ENCODE measurements at regions not wholly inside any gene's neighbourhood (a gene's known extent, or its start where the extent isn't known, plus 50 kb on each side); places are given as distances from the start of the nearest gene placed in this dataset.
"Not testable (repeated sequence)": the region's sequence is repeated elsewhere in the genome, so short reads cannot be mapped to it uniquely, and the experiment has no call there.

DNA sequence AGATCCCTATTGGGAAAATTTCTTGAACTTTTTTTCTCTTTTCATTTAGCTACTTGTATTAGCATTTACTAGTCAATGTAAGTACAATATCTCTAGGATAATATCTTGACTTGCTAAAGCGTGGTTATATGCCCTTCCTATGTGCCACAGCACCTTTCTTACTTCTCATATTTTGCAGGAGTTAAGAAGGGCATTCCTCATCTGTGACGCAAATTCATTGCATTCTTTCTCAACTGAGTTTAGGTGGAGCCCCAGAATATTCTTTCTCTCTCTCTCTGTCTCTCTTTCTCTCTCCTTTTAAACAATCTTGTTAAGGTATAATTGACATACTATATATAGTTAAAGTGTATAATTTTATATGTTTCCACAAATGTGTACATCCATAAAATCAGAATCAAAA lies 266.1 kb downstream of the RAB38 start:
- no peak overlapping the region for H3K9ac ChIP-seq (ENCODE audit: low read length)
- no peak overlapping the region for H3K4me3 ChIP-seq (ENCODE audit: low read length)
- no peaks in the 10 kb centered on the region for H3K36me3 ChIP-seq (ENCODE audit: control insufficient read depth, insufficient read depth, low read length, severe bottlenecking)
- no peak for DNase-seq (ENCODE audit: low read depth)
- no peaks in the 10 kb centered on the region for H3K4me1 ChIP-seq (ENCODE audit: control insufficient read depth, insufficient read depth, low read length)
- no peaks in the 10 kb centered on the region for H3K9me3 ChIP-seq (ENCODE audit: control insufficient read depth, low read length)
- no peaks in the 10 kb centered on the region for H3K27me3 ChIP-seq (replicated peaks; ENCODE audit: control insufficient read depth, insufficient read depth, low read length)

DNA sequence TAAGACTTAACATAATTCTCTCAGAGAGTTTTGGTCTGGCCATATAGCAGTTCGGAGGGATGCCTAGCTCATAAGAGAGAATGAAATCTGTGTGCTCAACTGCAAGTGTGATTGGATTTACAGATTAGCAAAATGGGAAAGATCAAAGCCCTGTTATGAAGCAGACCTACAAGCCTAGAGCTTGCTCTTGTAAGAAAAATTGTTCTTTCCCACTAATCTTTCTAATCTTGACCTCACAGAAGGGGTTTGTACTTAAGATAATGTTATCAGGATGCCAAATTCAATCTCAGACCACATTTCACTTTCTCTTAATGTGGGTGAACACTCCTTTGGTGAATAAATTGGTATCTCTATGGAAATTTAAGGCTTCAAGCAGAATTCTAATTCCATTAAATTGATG lies 267.2 kb downstream of the RAB38 start:
- Histone ChIP-seq H3K4me1 (ENCODE audit: control insufficient read depth, insufficient read depth, low read length) (no peaks in the 10 kb centered on the region), H3K9me3 (ENCODE audit: control insufficient read depth, low read length) (no peaks in the 10 kb centered on the region), H3K27me3 (replicated peaks; ENCODE audit: control insufficient read depth, insufficient read depth, low read length) (no peaks in the 10 kb centered on the region), H3K36me3 (ENCODE audit: control insufficient read depth, insufficient read depth, low read length, severe bottlenecking) (no peaks in the 10 kb centered on the region), H3K9ac (ENCODE audit: low read length) (no peak overlapping the region), H3K4me3 (ENCODE audit: low read length) (no peak overlapping the region)
- DNase-seq (ENCODE audit: low read depth), result no peak

DNA sequence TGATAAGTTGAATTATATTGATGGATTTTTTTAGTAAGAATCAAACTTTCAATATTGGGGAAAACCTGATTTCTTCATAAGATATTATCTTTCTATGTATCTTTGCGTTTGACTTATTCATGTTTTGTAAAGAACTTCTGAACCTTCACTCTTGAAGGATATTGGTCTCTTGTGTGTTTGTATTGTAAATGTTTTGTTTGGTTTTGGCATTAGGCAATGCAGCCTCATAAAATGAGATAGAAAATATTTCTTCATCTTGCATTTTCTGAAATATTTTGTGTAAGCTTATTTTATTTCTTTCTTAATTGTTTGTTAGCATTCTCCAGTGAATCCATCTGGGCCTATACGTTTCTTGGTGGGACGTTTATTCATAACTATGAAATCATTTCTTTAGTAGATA lies 271.9 kb downstream of the RAB38 start:
- H3K4me3 ChIP-seq (ENCODE audit: low read length), result no peak overlapping the region
- no peak overlapping the region for H3K9ac ChIP-seq (ENCODE audit: low read length)
- H3K36me3 ChIP-seq (ENCODE audit: control insufficient read depth, insufficient read depth, low read length, severe bottlenecking), result no peaks in the 10 kb centered on the region
- H3K9me3 ChIP-seq (ENCODE audit: control insufficient read depth, low read length), result no peaks in the 10 kb centered on the region
- no peaks in the 10 kb centered on the region for H3K4me1 ChIP-seq (ENCODE audit: control insufficient read depth, insufficient read depth, low read length)
- DNase-seq (ENCODE audit: low read depth), result no peak
- H3K27me3 ChIP-seq (replicated peaks; ENCODE audit: control insufficient read depth, insufficient read depth, low read length), result no peaks in the 10 kb centered on the region

DNA sequence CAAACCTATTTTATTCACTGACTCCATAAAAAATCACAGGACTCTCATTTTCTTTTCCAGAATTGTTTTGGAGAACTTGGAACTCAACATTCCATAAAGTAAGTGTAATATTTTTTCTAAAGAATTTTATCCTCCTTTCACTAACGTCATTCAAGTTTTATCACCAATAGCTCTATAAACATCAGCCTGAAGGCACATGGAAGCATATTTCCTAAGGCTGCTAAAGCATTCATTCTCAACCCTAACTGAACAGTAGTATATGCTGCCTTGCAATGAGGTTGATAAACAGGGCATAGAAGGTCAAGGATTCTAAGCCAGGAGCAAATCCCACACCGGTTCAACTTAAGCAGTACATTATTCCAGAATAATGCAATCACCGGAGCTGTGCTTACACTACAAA lies 273.9 kb downstream of the RAB38 start:
- no peak for DNase-seq (ENCODE audit: low read depth)
- no peaks in the 10 kb centered on the region for H3K9me3 ChIP-seq (ENCODE audit: control insufficient read depth, low read length)
- no peaks in the 10 kb centered on the region for H3K36me3 ChIP-seq (ENCODE audit: control insufficient read depth, insufficient read depth, low read length, severe bottlenecking)
- no peak overlapping the region for H3K4me3 ChIP-seq (ENCODE audit: low read length)
- no peaks in the 10 kb centered on the region for H3K27me3 ChIP-seq (replicated peaks; ENCODE audit: control insufficient read depth, insufficient read depth, low read length)
- H3K4me1 ChIP-seq (ENCODE audit: control insufficient read depth, insufficient read depth, low read length), result no peaks in the 10 kb centered on the region
- H3K9ac ChIP-seq (ENCODE audit: low read length), result no peak overlapping the region

DNA sequence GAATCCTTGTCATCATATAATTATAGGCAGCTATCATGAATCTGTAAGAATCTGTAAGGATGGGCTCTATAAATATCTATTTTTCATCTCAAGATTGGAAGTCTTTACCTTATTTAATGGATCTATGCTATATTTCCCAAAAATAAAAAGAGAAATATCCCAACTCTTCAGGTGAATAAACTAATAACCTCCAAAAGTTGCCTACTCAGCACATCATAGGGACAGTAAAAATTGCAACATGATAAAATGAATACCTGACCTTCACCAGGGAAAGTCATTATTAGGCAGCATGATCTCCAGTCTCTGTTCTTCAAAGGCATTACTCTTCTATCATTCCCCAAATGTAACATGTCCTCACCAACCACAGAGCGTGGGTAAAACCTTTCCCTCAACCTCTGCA lies 277.3 kb downstream of the RAB38 start:
- no peaks in the 10 kb centered on the region for H3K4me1 ChIP-seq (ENCODE audit: control insufficient read depth, insufficient read depth, low read length)
- H3K36me3 ChIP-seq (ENCODE audit: control insufficient read depth, insufficient read depth, low read length, severe bottlenecking), result no peaks in the 10 kb centered on the region
- H3K9ac ChIP-seq (ENCODE audit: low read length), result no peak overlapping the region
- no peak overlapping the region for H3K4me3 ChIP-seq (ENCODE audit: low read length)
- H3K27me3 ChIP-seq (replicated peaks; ENCODE audit: control insufficient read depth, insufficient read depth, low read length), result no peaks in the 10 kb centered on the region
- no peaks in the 10 kb centered on the region for H3K9me3 ChIP-seq (ENCODE audit: control insufficient read depth, low read length)
- no peak for DNase-seq (ENCODE audit: low read depth)

DNA sequence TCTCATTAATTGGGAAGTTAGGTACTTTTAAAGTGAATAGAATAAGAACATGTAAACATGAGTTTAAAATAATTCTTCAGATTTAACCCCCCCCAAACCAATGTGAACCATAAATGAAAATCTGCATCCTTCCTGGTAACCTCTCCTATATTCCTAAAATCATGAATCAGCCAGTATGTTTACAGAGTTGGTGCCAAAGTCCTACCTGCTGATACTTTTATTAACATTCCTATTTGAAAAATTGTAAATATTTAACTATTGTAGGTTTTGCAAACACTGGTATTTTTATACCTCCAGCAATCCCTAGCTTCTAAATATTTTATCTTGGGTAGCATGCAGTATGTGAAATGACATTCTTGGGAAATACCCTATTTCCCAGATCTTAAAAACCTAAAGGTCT lies 278.2 kb downstream of the RAB38 start:
- Histone ChIP-seq H3K36me3 (ENCODE audit: control insufficient read depth, insufficient read depth, low read length, severe bottlenecking) (no peaks in the 10 kb centered on the region), H3K27me3 (replicated peaks; ENCODE audit: control insufficient read depth, insufficient read depth, low read length) (no peaks in the 10 kb centered on the region), H3K9ac (ENCODE audit: low read length) (no peak overlapping the region), H3K4me1 (ENCODE audit: control insufficient read depth, insufficient read depth, low read length) (no peaks in the 10 kb centered on the region), H3K9me3 (ENCODE audit: control insufficient read depth, low read length) (no peaks in the 10 kb centered on the region), H3K4me3 (ENCODE audit: low read length) (no peak overlapping the region)
- DNase-seq (ENCODE audit: low read depth), result no peak

DNA sequence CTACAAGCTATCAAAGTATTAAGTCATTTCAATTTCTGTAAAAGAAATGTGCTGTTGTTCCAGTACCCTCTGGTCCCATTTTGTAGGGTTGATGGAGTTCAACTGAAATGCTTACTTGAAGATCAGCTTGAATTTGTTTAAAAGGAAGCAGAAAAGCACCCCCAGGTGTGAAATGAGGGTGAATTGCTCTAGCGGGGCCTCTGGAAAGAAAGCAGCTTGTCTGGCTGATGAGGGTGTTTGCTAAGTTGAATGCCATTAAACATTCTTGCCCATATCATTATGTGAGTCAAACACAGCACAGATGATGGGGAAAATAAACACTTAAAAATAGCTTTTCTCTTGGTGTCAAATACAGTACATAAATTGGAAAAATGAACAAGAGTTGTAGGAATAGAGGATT lies 280.3 kb downstream of the RAB38 start:
- Histone ChIP-seq H3K4me1 (ENCODE audit: control insufficient read depth, insufficient read depth, low read length) (no peaks in the 10 kb centered on the region), H3K4me3 (ENCODE audit: low read length) (no peak overlapping the region), H3K9ac (ENCODE audit: low read length) (no peak overlapping the region), H3K27me3 (replicated peaks; ENCODE audit: control insufficient read depth, insufficient read depth, low read length) (no peaks in the 10 kb centered on the region), H3K9me3 (ENCODE audit: control insufficient read depth, low read length) (no peaks in the 10 kb centered on the region), H3K36me3 (ENCODE audit: control insufficient read depth, insufficient read depth, low read length, severe bottlenecking) (no peaks in the 10 kb centered on the region)
- DNase-seq (ENCODE audit: low read depth), result no peak

DNA sequence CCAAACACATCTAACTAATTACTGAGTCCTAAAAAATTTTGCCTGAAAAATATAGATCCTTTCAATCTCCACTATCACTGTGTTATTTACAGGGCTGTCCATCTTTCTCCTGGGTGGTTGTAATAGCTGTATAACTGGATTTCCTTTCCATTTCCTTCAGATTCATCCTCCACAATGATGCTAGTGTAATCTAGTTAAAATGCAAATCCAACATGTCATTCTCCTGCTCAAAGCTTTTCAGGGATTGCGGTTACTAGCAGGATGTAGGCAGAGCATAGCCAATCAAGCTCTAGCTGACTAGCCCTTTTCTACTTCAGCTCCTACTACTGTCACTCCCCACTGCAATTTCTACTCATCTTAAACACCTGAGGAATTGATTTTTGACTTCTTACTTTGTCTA lies 283.0 kb downstream of the RAB38 start:
- H3K9me3 ChIP-seq (ENCODE audit: control insufficient read depth, low read length), result no peaks in the 10 kb centered on the region
- H3K27me3 ChIP-seq (replicated peaks; ENCODE audit: control insufficient read depth, insufficient read depth, low read length), result no peaks in the 10 kb centered on the region
- H3K4me3 ChIP-seq (ENCODE audit: low read length), result no peak overlapping the region
- H3K36me3 ChIP-seq (ENCODE audit: control insufficient read depth, insufficient read depth, low read length, severe bottlenecking), result no peaks in the 10 kb centered on the region
- H3K4me1 ChIP-seq (ENCODE audit: control insufficient read depth, insufficient read depth, low read length), result no peaks in the 10 kb centered on the region
- no peak for DNase-seq (ENCODE audit: low read depth)
- no peak overlapping the region for H3K9ac ChIP-seq (ENCODE audit: low read length)

DNA sequence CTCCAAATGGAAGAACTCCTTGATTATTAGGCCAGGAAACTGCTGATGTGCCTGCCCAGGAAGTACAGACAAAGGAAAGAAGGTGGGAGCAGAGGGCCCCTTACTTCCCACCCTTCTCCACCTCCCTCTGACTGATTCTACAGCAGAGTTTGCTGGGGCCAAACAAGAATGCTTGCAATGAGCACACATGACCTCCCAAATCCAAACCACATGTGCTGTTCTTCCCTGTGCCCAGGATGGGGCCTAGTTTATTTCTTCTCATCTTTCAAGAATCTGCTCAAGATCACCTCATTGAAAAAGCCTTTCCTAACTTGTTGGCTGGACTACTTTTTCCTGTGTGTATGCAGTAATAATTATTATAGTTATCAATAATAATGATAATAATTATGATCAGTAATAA lies 286.1 kb downstream of the RAB38 start:
- Histone ChIP-seq H3K36me3 (ENCODE audit: control insufficient read depth, insufficient read depth, low read length, severe bottlenecking) (no peaks in the 10 kb centered on the region), H3K27me3 (replicated peaks; ENCODE audit: control insufficient read depth, insufficient read depth, low read length) (no peaks in the 10 kb centered on the region), H3K9me3 (ENCODE audit: control insufficient read depth, low read length) (no peaks in the 10 kb centered on the region), H3K4me3 (ENCODE audit: low read length) (no peak overlapping the region), H3K9ac (ENCODE audit: low read length) (no peak overlapping the region), H3K4me1 (ENCODE audit: control insufficient read depth, insufficient read depth, low read length) (no peaks in the 10 kb centered on the region)
- peak; percentile 44 for DNase-seq (ENCODE audit: low read depth)

DNA sequence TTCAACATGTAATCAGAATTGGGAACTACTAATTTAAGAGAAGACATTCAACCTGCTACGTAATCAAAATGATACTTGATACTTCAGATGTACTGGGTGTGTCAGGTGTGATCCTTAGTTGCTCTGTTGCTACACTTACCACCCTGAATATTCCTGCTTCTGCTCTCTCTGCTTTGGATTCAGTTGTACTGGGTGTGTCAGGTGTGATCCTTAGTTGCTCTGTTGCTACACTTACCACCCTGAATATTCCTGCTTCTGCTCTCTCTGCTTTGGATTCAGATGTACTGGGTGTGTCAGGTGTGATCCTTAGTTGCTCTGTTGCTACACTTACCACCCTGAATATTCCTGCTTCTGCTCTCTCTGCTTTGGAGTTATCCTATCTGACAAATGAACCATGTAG lies 290.2 kb downstream of the RAB38 start:
- H3K27me3 ChIP-seq (replicated peaks; ENCODE audit: control insufficient read depth, insufficient read depth, low read length); H3K9me3 ChIP-seq (ENCODE audit: control insufficient read depth, low read length); H3K36me3 ChIP-seq (ENCODE audit: control insufficient read depth, insufficient read depth, low read length, severe bottlenecking); H3K9ac ChIP-seq (ENCODE audit: low read length); DNase-seq (ENCODE audit: low read depth); H3K4me3 ChIP-seq (ENCODE audit: low read length); H3K4me1 ChIP-seq (ENCODE audit: control insufficient read depth, insufficient read depth, low read length): not testable (repeated sequence)

DNA sequence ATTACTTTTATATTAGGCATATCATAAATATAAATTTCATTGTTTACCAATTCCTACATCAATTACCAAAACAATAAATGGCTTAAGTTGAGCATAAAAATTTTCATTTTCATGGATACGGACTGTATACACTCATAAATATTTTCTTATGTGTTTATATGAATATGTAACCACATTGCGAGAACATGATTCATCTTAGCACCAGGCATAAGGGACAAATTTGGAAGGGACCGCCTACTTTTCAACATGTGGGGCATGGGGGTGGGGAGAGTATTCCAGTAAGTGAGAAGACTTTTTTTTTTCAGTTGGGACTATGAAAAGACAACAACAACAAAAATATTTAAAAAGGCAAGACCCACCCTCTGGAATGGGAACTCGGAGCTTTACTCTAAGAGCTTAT lies 296.1 kb downstream of the RAB38 start:
- Histone ChIP-seq H3K4me3 (ENCODE audit: low read length) (no peak overlapping the region), H3K9me3 (ENCODE audit: control insufficient read depth, low read length) (no peaks in the 10 kb centered on the region), H3K4me1 (ENCODE audit: control insufficient read depth, insufficient read depth, low read length) (peaks cover 6% of the 10 kb centered on the region), H3K27me3 (replicated peaks; ENCODE audit: control insufficient read depth, insufficient read depth, low read length) (no peaks in the 10 kb centered on the region), H3K36me3 (ENCODE audit: control insufficient read depth, insufficient read depth, low read length, severe bottlenecking) (no peaks in the 10 kb centered on the region), H3K9ac (ENCODE audit: low read length) (no peak overlapping the region)
- DNase-seq (ENCODE audit: low read depth), result peak; percentile 63

DNA sequence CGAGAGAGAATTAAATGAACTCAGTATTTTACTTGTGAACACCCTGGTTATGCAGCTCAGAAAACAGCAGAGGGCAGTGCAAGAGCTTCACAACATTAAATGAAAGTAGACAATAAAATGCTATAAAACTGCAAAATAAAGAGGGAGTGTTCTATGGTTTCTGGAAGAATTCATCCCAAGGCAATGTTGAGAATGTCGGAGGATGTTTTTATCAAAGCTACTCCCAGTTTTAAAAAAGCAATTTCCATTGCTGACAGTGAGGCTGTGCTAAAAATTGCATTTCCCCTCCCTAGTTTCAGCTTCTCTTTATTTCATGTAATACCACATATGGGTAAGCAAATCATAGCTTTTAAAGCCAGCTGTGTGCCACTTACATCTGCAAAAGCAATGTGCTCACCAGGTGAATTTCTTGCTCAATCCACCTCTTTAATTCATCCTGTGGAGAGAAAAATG lies 296.8 kb downstream of the RAB38 start:
- peaks cover 6% of the 10 kb centered on the region for H3K4me1 ChIP-seq (ENCODE audit: control insufficient read depth, insufficient read depth, low read length)
- no peak overlapping the region for H3K9ac ChIP-seq (ENCODE audit: low read length)
- peak; percentile 80 for DNase-seq (ENCODE audit: low read depth)
- no peaks in the 10 kb centered on the region for H3K27me3 ChIP-seq (replicated peaks; ENCODE audit: control insufficient read depth, insufficient read depth, low read length)
- H3K9me3 ChIP-seq (ENCODE audit: control insufficient read depth, low read length), result no peaks in the 10 kb centered on the region
- no peaks in the 10 kb centered on the region for H3K36me3 ChIP-seq (ENCODE audit: control insufficient read depth, insufficient read depth, low read length, severe bottlenecking)
- no peak overlapping the region for H3K4me3 ChIP-seq (ENCODE audit: low read length)

All from adipocyte (in vitro differentiated cells).